ENCODE measurements at regions not wholly inside any gene's neighbourhood (a gene's known extent, or its start where the extent isn't known, plus 50 kb on each side); places are given as distances from the start of the nearest gene placed in this dataset.

DNA sequence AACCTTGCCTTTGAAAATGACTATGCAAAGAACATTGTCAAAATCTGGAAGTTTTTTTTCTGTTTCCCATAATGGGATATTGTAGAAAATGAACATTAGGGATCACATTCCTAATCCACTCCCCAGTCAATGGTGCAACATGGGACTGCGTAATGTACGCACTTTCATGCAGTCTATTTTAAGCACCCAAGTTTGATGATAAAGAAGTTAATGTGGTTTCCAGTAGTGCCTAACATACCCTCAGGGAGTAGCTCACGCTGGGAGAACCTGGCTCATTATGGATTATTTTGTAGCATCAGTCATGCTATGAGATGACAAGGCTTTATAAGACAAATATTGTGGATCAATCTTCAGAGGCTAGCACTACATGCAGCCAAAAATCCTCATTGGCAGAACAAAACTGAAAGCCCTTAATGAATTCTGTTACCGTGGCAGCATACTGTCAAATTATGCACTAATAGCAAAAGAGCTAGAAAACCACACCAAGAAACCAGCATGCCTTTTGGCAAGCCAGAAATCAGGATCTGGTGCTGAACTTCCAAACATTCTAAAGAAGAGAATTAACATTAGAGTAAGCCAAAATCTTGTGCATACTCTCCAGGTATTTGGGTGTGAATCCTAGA, 1392.8 kb upstream of the TENM3 start:
- DNase-seq (no peak), ATAC-seq (ENCODE audit: low read depth) (no peak)
- Histone ChIP-seq H2BK15ac (ENCODE audit: low read depth, low read length) (no peak overlapping the region), H2BK120ac (ENCODE audit: low read depth, low read length) (no peak overlapping the region), H3K27ac (ENCODE audit: insufficient read depth, low read length) (no peak overlapping the region), H3K4me2 (ENCODE audit: low read depth, low read length) (no peak overlapping the region), H3K27me3 (ENCODE audit: control insufficient read depth, insufficient read depth, low read length) (no peaks in the 10 kb centered on the region), H4K20me1 (ENCODE audit: insufficient read depth, low read length) (no peaks in the 10 kb centered on the region), H3K18ac (ENCODE audit: low read depth, low read length) (no peak overlapping the region), H3K9ac (ENCODE audit: low read depth, low read length) (no peak overlapping the region), H3K23ac (ENCODE audit: low read depth, low read length) (no peak overlapping the region), H4K8ac (ENCODE audit: low read depth in 2 of 2, low read length in 2 of 2) (no peak overlapping the region), H3K4me3 (ENCODE audit: insufficient read depth, low read depth, low read length) (no peak overlapping the region), H3K4ac (ENCODE audit: low read depth, low read length) (no peak overlapping the region), H3K14ac (replicated peaks; ENCODE audit: low read depth, low read length) (no peak overlapping the region), H3K9me3 (ENCODE audit: control insufficient read depth, insufficient read depth, low read length) (no peaks in the 10 kb centered on the region), H3K36me3 (ENCODE audit: control insufficient read depth, insufficient read depth, low read length) (no peaks in the 10 kb centered on the region), H3K4me1 (ENCODE audit: control insufficient read depth, insufficient read depth, low read length) (no peaks in the 10 kb centered on the region), H3K56ac (ENCODE audit: extremely low read depth, insufficient read depth, low read length) (no peak overlapping the region), H2BK5ac (ENCODE audit: low read depth, low read length, poor library complexity, severe bottlenecking) (no peak overlapping the region), H4K5ac (ENCODE audit: low read depth, low read length) (no peak overlapping the region), H2AK5ac (ENCODE audit: low read depth, low read length) (no peak overlapping the region), H2BK20ac (ENCODE audit: low read depth, low read length) (no peak overlapping the region), H2AK9ac (replicated peaks; ENCODE audit: low read depth, low read length, poor library complexity) (no peak overlapping the region), H2AFZ (replicated peaks; ENCODE audit: low read length, poor library complexity) (no peak overlapping the region), H3K79me1 (ENCODE audit: low read depth in 1 of 2, low read length in 2 of 2) (no peaks in the 10 kb centered on the region), H3K9me1 (ENCODE audit: insufficient read depth, low read length) (no peaks in the 10 kb centered on the region), H4K91ac (ENCODE audit: insufficient read depth, low read depth, low read length) (no peak overlapping the region)
- intact Hi-C loops (cut with micrococcal nuclease) (no loop called here), dilution Hi-C loops (cut with HindIII; ENCODE audit: low sequenced_read_pairs, unreplicated experiment) (no loop called here), in situ Hi-C loops (cut with MboI; ENCODE audit: low sequenced_read_pairs) (no loop called here)
- no peak for TF ChIP-seq RAD21 (IDR thresholded peaks at IDR 0.05; ENCODE audit: low read length)
- ChIA-PET CTCF (no interaction called here), POLR2A (ENCODE audit: unreplicated experiment) (no interaction called here)
- no TSS peak for BruUV-seq (replicated peaks)
- WGBS, 2 experiments (ENCODE audit: extremely low coverage in 2 of 2, insufficient read length in 1 of 2) = no CpG with 5 or more reads among the region's 4 CpGs

Data from IMR-90 (cell line).